Upper lobe of left lung (tissue), 4 donors: ENCODE measurements at regions not wholly inside any gene's neighbourhood (a gene's known extent, or its start where the extent isn't known, plus 50 kb on each side); places are given as distances from the start of the nearest gene placed in this dataset.

Source experiments
- EP300 ChIP-seq, 4 donors: sonication (generic); formaldehyde crosslinking; IDR thresholded peaks; one replicate each; pipeline ENCODE4 v1.5.1; 2017; ENCODE audit warnings: antibody characterized with exemption in 4 of 4, control low read depth in 2 of 4
- POLR2A ChIP-seq, 4 donors: fragments of 450-650 bp; IDR thresholded peaks; one replicate each; pipeline ENCODE4 v1.5.1; 2016 to 2017; ENCODE audit warnings: antibody characterized with exemption in 4 of 4, mild to moderate bottlenecking in 2 of 4
- POLR2AphosphoS5 ChIP-seq, 2 donors: sonication (generic); formaldehyde crosslinking; IDR thresholded peaks; one replicate each; pipeline ENCODE4 v1.5.1; 2017; ENCODE audit warnings: antibody characterized with exemption in 2 of 2
- TF ChIP-seq, protein P1 (sequence below), 6 experiments: fragments of 450-650 bp in 4 of 6; fragments of 200-600 bp in 2 of 6; sonication (generic) in 2 of 6; IDR thresholded peaks; one replicate each; pipeline ENCODE4 v1.5.1; 2016 to 2019; ENCODE audit warnings: antibody characterized with exemption in 6 of 6

GRCh38 chr14:97056086-97056485 lies 258.9 kb downstream of the VRK1 start:
- TF ChIP-seq, protein P1, sequence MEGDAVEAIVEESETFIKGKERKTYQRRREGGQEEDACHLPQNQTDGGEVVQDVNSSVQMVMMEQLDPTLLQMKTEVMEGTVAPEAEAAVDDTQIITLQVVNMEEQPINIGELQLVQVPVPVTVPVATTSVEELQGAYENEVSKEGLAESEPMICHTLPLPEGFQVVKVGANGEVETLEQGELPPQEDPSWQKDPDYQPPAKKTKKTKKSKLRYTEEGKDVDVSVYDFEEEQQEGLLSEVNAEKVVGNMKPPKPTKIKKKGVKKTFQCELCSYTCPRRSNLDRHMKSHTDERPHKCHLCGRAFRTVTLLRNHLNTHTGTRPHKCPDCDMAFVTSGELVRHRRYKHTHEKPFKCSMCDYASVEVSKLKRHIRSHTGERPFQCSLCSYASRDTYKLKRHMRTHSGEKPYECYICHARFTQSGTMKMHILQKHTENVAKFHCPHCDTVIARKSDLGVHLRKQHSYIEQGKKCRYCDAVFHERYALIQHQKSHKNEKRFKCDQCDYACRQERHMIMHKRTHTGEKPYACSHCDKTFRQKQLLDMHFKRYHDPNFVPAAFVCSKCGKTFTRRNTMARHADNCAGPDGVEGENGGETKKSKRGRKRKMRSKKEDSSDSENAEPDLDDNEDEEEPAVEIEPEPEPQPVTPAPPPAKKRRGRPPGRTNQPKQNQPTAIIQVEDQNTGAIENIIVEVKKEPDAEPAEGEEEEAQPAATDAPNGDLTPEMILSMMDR (IDR thresholded peaks at IDR 0.05) = no peak
- TF ChIP-seq EP300 (IDR thresholded peaks at IDR 0.05) = no peak
- TF ChIP-seq POLR2AphosphoS5 (IDR thresholded peaks at IDR 0.05) = no peak
- TF ChIP-seq POLR2A (IDR thresholded peaks at IDR 0.05) = no peak
